ENCODE measurements at regions not wholly inside any gene's neighbourhood (a gene's known extent, or its start where the extent isn't known, plus 50 kb on each side); places are given as distances from the start of the nearest gene placed in this dataset.

GRCh38 chr11:116473206-116473769 is 299.5 kb downstream of the BUD13 start:
- TF ChIP-seq CTCF (conservative IDR thresholded peaks at IDR 0.05 in 1 of 2, IDR thresholded peaks at IDR 0.05 in 1 of 2; ENCODE audit: extremely low read depth in 1 of 2, insufficient read depth in 1 of 2, low read depth in 1 of 2, low read length in 2 of 2) (no peak), EZH2 (IDR thresholded peaks at IDR 0.05; ENCODE audit: borderline replicate concordance, low read length) (no peak)

Measured in mammary epithelial cell (primary cell).